ENCODE measurements at regions not wholly inside any gene's neighbourhood (a gene's known extent, or its start where the extent isn't known, plus 50 kb on each side); places are given as distances from the start of the nearest gene placed in this dataset.

GRCh38 chr15:26224266-26224665 lies 361.1 kb upstream of the ATP10A start:
- no peak for TF ChIP-seq POLR2AphosphoS5 (IDR thresholded peaks at IDR 0.05)
- no peak for TF ChIP-seq CTCF (IDR thresholded peaks at IDR 0.05)
- TF ChIP-seq POLR2A (IDR thresholded peaks at IDR 0.05; ENCODE audit: low read depth), result no peak
- no peak for TF ChIP-seq EP300 (IDR thresholded peaks at IDR 0.05)
